A673 (cell line): ENCODE measurements at regions not wholly inside any gene's neighbourhood (a gene's known extent, or its start where the extent isn't known, plus 50 kb on each side); places are given as distances from the start of the nearest gene placed in this dataset.

Experiments
- BruUV-seq: library from RNA; stranded (reverse); fragments of 400-500 nt; replicated peaks from 2 replicates; lab custom pipeline; 2021; lab: Mats Ljungman, UMichigan
- CTCF ChIA-PET: fragments of 300-600 bp; sonication (Branson Sonifier 250); formaldehyde crosslinking; loops from one replicate; lab custom pipeline; 2022; ENCODE audit warnings: antibody characterized with exemption; lab: Charles Lee
- POLR2A ChIA-PET: fragments of 300-600 bp; sonication (Branson Sonifier 250); formaldehyde crosslinking; loops from one replicate; lab custom pipeline; 2022; ENCODE audit warnings: antibody characterized with exemption; ENCODE audit not compliant: low non-redundant PET; lab: Charles Lee
- DNase-seq: peaks from one replicate; pipeline ENCODE4 v3.0.0-alpha.2; 2015; ENCODE audit warnings: low spot score
- H3K27ac ChIP-seq: fragments of 200-600 bp; sonication (generic); 2 replicates; pipeline ENCODE4 v1.5.1; 2016; ENCODE audit warnings: mixed run types, low read depth, mild to moderate bottlenecking, mixed read lengths, antibody characterized with exemption, low read length; ENCODE audit not compliant: poor library complexity, severe bottlenecking
- H3K27me3 ChIP-seq: fragments of 200-600 bp; sonication (generic); replicated peaks from 2 replicates; pipeline ENCODE4 v1.6.1; 2017; ENCODE audit warnings: mixed run types, low read depth, mild to moderate bottlenecking, mixed read lengths, antibody characterized with exemption, low read length; ENCODE audit not compliant: insufficient read depth, poor library complexity
- H3K36me3 ChIP-seq: fragments of 200-600 bp; sonication (generic); 2 replicates; pipeline ENCODE4 v1.6.1; 2016; ENCODE audit warnings: mixed run types, mild to moderate bottlenecking, mixed read lengths, antibody characterized with exemption, low read length; ENCODE audit not compliant: insufficient read depth, poor library complexity, severe bottlenecking
- H3K4me1 ChIP-seq: fragments of 200-600 bp; sonication (generic); 2 replicates; pipeline ENCODE4 v1.6.1; 2017; ENCODE audit warnings: mixed run types, mild to moderate bottlenecking, mixed read lengths, antibody characterized with exemption, low read length; ENCODE audit not compliant: insufficient read depth, poor library complexity, severe bottlenecking
- H3K4me3 ChIP-seq: fragments of 200-600 bp; sonication (generic); 2 replicates; pipeline ENCODE4 v1.5.1; 2016; ENCODE audit warnings: low read depth, mixed run types, mild to moderate bottlenecking, mixed read lengths, low read length; ENCODE audit not compliant: poor library complexity, severe bottlenecking
- H3K9me3 ChIP-seq: fragments of 200-600 bp; sonication (generic); 2 replicates; pipeline ENCODE4 v1.6.1; 2016; ENCODE audit warnings: mixed run types, low read depth, mild to moderate bottlenecking, mixed read lengths, antibody characterized with exemption, low read length; ENCODE audit not compliant: poor library complexity, severe bottlenecking
- EZH2 ChIP-seq: fragments of 200-600 bp; sonication (generic); IDR thresholded peaks from 2 replicates; pipeline ENCODE4 v1.6.1; 2017; ENCODE audit warnings: borderline replicate concordance, low read depth, mild to moderate bottlenecking, mixed read lengths, antibody characterized with exemption, low read length; ENCODE audit not compliant: poor library complexity, severe bottlenecking
- intact Hi-C: fragments of 100-400 bp; cut with micrococcal nuclease; formaldehyde crosslinking; loops from one replicate; pipeline ENCODE4 v1.10.0; 2022; ENCODE audit not compliant: unreplicated experiment
- TF ChIP-seq, protein P1 (sequence below): fragments of 300-800, 200-600 bp; sonication (generic); conservative IDR thresholded peaks from 2 replicates; pipeline ENCODE4 v1.5.1; 2017; ENCODE audit warnings: low read depth, mild to moderate bottlenecking, antibody characterized with exemption, low read length, moderate library complexity, mixed read lengths

DNA sequence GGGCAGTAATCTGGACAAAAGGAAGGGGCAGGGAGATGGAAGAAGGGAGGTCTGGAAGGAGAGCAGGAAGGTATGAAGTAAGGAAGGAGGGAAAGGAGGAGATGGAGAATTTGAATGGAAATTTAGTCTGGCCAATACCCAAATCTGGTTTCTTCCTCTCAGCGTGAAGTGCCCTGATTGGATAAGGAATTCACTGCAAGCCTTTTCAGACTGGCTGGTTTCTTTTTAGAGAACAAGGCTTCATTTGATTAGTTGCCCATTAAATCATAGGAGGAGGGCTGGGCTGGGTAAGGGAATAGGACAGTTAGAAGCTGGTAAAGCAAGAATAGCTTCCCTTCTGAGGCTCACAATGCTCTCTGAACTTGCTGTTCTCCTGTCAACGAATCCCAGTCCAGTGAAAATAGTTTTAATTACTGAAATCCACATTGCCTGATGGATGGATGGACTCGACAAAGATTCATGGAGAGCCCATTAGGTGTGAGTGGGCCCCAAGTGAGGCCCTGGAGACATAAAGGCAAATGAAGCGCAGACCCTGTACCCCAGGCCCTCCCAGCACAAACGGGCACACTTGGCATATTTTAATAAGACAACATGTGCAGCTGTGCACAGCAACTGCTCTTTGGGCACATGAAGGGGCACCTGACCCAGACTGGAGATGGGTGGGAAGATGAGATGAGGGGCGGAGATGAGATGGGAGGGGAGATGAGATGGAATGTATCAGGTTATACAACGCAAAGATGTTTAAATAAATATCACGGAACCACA lies 347.1 kb upstream of the GATB start:
- peaks cover 17% of the 10 kb centered on the region for H3K4me1 ChIP-seq
- H3K27me3 ChIP-seq = no peaks in the 10 kb centered on the region
- TF ChIP-seq EZH2 = no peak
- TF ChIP-seq, protein P1, sequence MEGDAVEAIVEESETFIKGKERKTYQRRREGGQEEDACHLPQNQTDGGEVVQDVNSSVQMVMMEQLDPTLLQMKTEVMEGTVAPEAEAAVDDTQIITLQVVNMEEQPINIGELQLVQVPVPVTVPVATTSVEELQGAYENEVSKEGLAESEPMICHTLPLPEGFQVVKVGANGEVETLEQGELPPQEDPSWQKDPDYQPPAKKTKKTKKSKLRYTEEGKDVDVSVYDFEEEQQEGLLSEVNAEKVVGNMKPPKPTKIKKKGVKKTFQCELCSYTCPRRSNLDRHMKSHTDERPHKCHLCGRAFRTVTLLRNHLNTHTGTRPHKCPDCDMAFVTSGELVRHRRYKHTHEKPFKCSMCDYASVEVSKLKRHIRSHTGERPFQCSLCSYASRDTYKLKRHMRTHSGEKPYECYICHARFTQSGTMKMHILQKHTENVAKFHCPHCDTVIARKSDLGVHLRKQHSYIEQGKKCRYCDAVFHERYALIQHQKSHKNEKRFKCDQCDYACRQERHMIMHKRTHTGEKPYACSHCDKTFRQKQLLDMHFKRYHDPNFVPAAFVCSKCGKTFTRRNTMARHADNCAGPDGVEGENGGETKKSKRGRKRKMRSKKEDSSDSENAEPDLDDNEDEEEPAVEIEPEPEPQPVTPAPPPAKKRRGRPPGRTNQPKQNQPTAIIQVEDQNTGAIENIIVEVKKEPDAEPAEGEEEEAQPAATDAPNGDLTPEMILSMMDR = no peak
- no peaks in the 10 kb centered on the region for H3K9me3 ChIP-seq
- no peak overlapping the region for H3K27ac ChIP-seq
- no peak overlapping the region for H3K4me3 ChIP-seq
- no peak for DNase-seq
- BruUV-seq = no TSS peak
- intact Hi-C loops = no loop called here
- no peaks in the 10 kb centered on the region for H3K36me3 ChIP-seq
- ChIA-PET POLR2A (no interaction called here), CTCF (no interaction called here)

DNA sequence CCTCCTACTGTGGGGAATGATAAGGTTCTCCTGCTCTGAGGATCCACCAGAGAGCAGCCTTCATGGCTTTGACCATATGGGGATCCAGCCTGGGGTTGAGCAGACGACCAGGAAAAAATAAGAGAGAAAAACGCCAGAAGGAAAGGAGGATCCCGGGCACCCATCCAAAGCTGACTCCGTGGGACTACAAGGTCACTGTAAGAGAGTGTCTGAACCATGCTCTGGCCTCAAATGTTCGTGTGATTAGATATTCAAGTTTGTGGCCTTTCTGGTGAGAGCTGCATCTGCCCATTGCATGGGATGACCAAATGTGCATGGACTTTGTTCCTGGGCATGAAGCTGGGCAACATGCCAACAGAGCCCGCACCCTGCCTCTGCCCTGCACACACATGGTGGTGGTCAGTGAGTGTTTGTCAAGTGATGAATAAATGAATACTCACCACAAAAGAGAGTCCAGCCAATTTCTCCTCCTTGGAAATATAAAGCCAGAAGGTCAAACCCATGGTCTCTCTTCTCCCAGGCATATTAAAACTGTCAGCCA lies 346.0 kb upstream of the GATB start:
- POLR2A ChIA-PET = no interaction called here
- intact Hi-C loops = no loop called here
- Histone ChIP-seq H3K4me3 (no peak overlapping the region), H3K9me3 (no peaks in the 10 kb centered on the region), H3K36me3 (no peaks in the 10 kb centered on the region), H3K27ac (peak overlapping the region; percentile 31), H3K27me3 (no peaks in the 10 kb centered on the region), H3K4me1 (peaks cover 13% of the 10 kb centered on the region)
- no peak for DNase-seq
- BruUV-seq = no TSS peak
- TF ChIP-seq, protein P1 = no peak
- TF ChIP-seq EZH2 = no peak
- CTCF ChIA-PET = no interaction called here

DNA sequence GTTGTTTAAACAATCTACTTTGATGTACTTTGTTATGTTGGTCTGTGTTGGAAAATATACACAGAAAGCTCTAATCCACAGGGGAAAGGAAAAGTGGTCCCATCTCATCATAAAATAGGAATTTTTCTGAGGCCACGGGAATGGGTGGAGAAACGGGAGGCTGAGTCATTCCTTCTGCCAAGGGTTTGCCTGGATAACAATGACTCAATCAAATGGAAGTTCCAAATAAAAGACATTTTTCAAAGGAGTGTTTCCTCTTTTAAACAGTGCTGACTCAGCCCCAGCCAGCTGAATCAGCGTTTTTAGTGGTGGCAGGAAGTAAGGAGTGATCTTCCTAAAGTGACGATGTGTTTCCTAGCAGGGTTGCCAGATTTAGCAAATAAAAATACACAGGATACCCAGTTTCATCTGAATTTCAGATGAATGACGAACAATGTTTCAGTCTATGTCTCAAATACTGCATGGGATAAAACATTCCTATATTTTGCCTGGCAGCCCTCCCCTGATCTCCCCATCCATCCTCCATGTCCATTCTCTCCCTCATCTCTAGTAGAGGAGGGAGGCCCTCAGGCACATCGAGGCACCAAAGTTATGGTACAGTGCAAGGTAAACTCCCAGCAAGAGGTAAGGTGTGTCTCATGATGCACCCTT lies 345.4 kb upstream of the GATB start:
- Histone ChIP-seq H3K9me3 (no peaks in the 10 kb centered on the region), H3K27me3 (no peaks in the 10 kb centered on the region), H3K36me3 (no peaks in the 10 kb centered on the region), H3K4me1 (peaks cover 13% of the 10 kb centered on the region), H3K27ac (peak overlapping the region; percentile 31), H3K4me3 (no peak overlapping the region)
- no peak for TF ChIP-seq EZH2
- TF ChIP-seq, protein P1 = no peak
- intact Hi-C loops = no loop called here
- ChIA-PET POLR2A (no interaction called here), CTCF (no interaction called here)
- no TSS peak for BruUV-seq
- peak; percentile 85 for DNase-seq
